GM06990 (cell line): ENCODE measurements at regions not wholly inside any gene's neighbourhood (a gene's known extent, or its start where the extent isn't known, plus 50 kb on each side); places are given as distances from the start of the nearest gene placed in this dataset.

Source experiments
- DNase-seq: peaks from one replicate; pipeline ENCODE4 v3.0.0-alpha.2; 2011; ENCODE audit not compliant: insufficient read length; ENCODE audit errors: extremely low read depth
- H3K27me3 ChIP-seq: replicated peaks from 2 replicates; pipeline ENCODE4 v1.6.0; 2011; ENCODE audit warnings: low read length; ENCODE audit not compliant: control insufficient read depth, insufficient read depth
- H3K36me3 ChIP-seq: 2 replicates; pipeline ENCODE4 v1.5.1; 2011; ENCODE audit warnings: low read length; ENCODE audit not compliant: control insufficient read depth, insufficient read depth
- H3K4me3 ChIP-seq: replicated peaks from 2 replicates; pipeline ENCODE4 v1.5.1; 2011; ENCODE audit warnings: low read depth, mild to moderate bottlenecking, control low read depth, low read length
- TF ChIP-seq, protein P1 (sequence below): IDR thresholded peaks from 2 replicates; pipeline ENCODE4 v1.5.1; 2011; ENCODE audit warnings: low read length, control low read depth, mild to moderate bottlenecking, inconsistent platforms; ENCODE audit not compliant: insufficient read depth, poor library complexity, severe bottlenecking

DNA sequence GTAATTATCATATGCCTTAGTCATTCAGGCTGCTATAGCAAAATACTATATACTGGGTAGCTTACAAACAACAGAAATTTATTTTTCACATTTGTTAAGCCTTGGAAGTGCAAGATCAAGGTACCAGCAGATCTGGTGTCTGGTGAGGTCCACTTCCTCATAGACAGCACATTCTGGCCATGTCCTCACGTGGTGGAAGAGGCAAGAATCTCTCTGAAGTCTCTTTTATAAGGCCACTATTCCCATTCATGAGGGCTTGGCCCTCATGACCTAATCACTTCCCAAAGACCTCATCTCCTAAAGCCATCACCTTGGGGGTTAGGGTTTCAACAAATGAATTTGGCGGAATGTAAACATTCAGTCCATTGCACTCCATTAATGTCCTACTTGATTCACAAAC, 137.5 kb upstream of the C1GALT1 start:
- no peak overlapping the region for H3K4me3 ChIP-seq
- TF ChIP-seq, protein P1, sequence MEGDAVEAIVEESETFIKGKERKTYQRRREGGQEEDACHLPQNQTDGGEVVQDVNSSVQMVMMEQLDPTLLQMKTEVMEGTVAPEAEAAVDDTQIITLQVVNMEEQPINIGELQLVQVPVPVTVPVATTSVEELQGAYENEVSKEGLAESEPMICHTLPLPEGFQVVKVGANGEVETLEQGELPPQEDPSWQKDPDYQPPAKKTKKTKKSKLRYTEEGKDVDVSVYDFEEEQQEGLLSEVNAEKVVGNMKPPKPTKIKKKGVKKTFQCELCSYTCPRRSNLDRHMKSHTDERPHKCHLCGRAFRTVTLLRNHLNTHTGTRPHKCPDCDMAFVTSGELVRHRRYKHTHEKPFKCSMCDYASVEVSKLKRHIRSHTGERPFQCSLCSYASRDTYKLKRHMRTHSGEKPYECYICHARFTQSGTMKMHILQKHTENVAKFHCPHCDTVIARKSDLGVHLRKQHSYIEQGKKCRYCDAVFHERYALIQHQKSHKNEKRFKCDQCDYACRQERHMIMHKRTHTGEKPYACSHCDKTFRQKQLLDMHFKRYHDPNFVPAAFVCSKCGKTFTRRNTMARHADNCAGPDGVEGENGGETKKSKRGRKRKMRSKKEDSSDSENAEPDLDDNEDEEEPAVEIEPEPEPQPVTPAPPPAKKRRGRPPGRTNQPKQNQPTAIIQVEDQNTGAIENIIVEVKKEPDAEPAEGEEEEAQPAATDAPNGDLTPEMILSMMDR: no peak
- H3K36me3 ChIP-seq: no peaks in the 10 kb centered on the region
- no peak for DNase-seq
- no peaks in the 10 kb centered on the region for H3K27me3 ChIP-seq

DNA sequence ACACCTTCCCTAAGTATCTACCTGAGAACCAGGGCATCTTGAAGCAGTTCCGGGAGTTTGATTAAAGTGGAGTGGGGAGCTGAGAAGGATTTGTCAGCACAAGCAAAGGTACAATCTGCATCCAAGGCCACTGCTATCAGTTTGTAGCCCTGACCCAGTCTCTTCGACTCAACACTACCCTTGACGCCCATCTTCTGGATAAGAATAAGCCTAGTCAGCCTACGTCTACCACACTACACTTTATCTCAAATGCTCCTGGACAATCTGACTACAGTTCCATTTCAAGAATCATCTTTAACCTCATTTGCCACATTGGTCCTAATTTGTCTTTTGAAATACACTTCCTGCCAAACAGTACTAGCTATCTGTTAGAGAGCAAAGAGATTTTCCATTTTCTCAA, 134.1 kb upstream of the C1GALT1 start:
- no peaks in the 10 kb centered on the region for H3K27me3 ChIP-seq
- H3K4me3 ChIP-seq: no peak overlapping the region
- no peaks in the 10 kb centered on the region for H3K36me3 ChIP-seq
- DNase-seq: no peak
- TF ChIP-seq, protein P1: no peak

DNA sequence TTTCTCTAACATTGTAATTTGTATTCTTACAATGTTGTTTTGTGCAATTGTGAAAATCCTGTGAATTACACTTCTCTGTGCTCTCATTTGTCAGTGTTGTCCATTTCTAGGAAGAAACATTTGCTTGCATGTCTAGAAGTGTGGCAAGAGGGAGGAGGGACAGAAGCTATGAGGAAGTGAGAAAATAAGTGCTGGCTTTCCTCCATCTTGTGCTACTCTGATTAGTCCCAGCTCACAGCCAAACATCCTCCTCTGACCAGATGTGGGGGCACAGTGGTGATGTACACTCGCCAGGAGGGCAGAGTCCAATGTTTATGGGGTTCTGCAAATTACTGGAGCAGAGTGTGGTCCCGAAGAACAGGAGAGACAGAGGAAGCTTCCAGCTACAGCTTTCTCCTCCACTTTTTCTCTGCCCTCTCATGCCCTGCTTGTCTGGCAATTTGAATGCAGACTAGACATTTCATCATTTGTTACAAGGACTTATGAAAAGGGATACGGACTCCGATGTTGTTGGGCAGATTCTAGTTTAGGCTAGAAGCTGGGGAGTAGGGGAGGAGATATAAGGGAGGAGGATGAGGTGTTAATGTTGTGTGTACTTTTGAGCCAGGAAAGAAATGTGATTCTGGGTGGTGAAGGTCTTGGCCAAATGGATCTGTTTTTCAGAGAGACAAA, 131.0 kb upstream of the C1GALT1 start:
- Histone ChIP-seq H3K27me3 (no peaks in the 10 kb centered on the region), H3K36me3 (no peaks in the 10 kb centered on the region), H3K4me3 (no peak overlapping the region)
- DNase-seq: peak; percentile 23
- TF ChIP-seq, protein P1: no peak

DNA sequence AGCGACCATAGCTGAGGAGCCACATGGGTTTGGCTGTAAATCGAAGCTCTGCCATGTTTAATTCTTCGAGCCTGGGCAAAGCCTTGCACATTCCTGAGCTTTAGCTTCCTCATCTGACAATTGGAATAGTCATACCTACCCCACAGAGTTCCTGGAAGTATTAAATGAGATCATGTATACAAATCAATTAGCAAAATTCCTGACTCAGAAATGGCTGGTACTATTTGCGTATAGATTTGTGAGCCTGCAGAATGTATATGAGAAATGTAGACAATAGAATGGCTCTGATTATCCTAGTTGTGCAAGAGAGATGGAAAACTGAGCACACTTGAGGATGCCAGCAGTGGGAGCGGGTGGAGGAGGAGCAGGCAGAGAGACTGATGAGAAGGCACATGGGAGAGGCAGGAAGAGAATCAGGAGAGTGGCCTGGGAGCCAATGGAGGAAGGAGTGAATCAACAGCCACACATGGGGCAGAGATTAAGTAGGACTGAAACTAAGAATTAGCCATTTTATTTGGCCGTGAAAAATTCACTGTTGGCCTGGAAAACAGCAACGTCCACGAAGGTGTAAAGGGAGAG, 128.0 kb upstream of the C1GALT1 start:
- Histone ChIP-seq H3K36me3 (no peaks in the 10 kb centered on the region), H3K27me3 (no peaks in the 10 kb centered on the region), H3K4me3 (no peak overlapping the region)
- no peak for DNase-seq
- TF ChIP-seq, protein P1: no peak

DNA sequence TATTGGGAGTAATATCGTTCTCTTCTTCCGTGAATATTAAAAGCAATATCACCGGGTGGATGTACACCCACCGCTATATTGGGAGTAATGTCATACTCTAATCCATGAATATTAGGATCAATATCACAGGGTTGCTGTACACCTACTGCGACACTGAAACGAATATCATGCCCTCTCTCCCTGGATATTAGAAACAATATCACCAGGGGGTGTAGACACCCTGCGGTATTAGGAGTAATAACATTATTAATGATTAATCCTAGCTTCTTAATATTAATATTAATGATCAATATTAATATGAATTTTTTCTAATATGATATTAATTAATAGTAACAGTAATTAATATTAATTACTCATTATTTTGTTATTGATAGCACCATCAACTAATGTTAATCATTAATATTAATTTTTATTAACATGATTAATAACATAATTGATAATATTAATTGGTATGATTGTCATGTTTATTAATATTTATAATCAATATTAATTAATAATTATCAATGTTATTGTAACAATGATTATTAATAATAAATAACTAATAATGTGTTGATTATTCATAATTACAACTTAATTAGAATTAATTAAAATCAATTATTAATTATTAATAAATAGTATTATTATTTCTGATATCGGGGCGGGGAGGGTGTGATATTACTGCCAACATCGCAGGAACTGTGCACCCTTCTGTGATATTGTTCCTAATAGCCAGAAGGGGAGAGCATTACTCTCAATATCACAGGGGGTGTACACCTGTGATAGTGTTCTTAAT, 121.3 kb upstream of the C1GALT1 start:
- Histone ChIP-seq H3K27me3 (no peaks in the 10 kb centered on the region), H3K4me3 (no peak overlapping the region), H3K36me3 (no peaks in the 10 kb centered on the region)
- TF ChIP-seq, protein P1: no peak
- DNase-seq: no peak
